Natural killer cell (primary cell): ENCODE measurements at regions not wholly inside any gene's neighbourhood (a gene's known extent, or its start where the extent isn't known, plus 50 kb on each side); places are given as distances from the start of the nearest gene placed in this dataset.

Experiments used
- ATAC-seq, 3 donors: fragments of 150-1000 bp in 2 of 3; fragments of 200-7000 bp in 1 of 3; cut with Tn5 transposase; 1 replicate in 1 of 3; 2 replicates in 2 of 3; pipeline ENCODE4 v1.10.0; 2021; ENCODE audit warnings: mild to moderate bottlenecking in 2 of 3, moderate library complexity in 2 of 3
- DNase-seq, 2 donors: peaks; one replicate each; pipeline versions ENCODE4 v3.0.0 to v3.0.0-alpha.2; 2013 to 2021; ENCODE audit warnings: mixed read lengths in 1 of 2
- H3K27ac ChIP-seq: one replicate; pipeline ENCODE4 v1.5.1; 2013; ENCODE audit warnings: mild to moderate bottlenecking, low read length
- H3K27me3 ChIP-seq: one replicate; pipeline ENCODE4 v1.6.1; 2013; ENCODE audit warnings: low read length; ENCODE audit not compliant: control insufficient read depth, insufficient read depth
- H3K36me3 ChIP-seq: one replicate; pipeline ENCODE4 v1.6.1; 2013; ENCODE audit warnings: low read length; ENCODE audit not compliant: control insufficient read depth, insufficient read depth
- H3K4me1 ChIP-seq: one replicate; pipeline ENCODE4 v1.6.1; 2013; ENCODE audit warnings: low read length; ENCODE audit not compliant: control insufficient read depth, insufficient read depth
- H3K4me3 ChIP-seq: one replicate; pipeline ENCODE4 v1.5.1; 2013; ENCODE audit warnings: low read length
- H3K9me3 ChIP-seq: one replicate; pipeline ENCODE4 v1.6.1; 2013; ENCODE audit warnings: low read length; ENCODE audit not compliant: control insufficient read depth, insufficient read depth
- H3K27ac Mint-ChIP-seq, 2 donors: one replicate each; pipeline ENCODE4 v1.8.0; 2022; ENCODE audit warnings: mild to moderate bottlenecking in 2 of 2, mixed read lengths in 2 of 2, moderate library complexity in 1 of 2
- H3K27me3 Mint-ChIP-seq, 2 donors: one replicate each; pipeline ENCODE4 v1.8.0; 2022; ENCODE audit warnings: low read depth in 2 of 2, mixed read lengths in 2 of 2
- H3K36me3 Mint-ChIP-seq: one replicate; pipeline ENCODE4 v1.8.0; 2022; ENCODE audit warnings: mixed read lengths
- H3K4me1 Mint-ChIP-seq, 2 donors: one replicate each; pipeline ENCODE4 v1.8.0; 2022; ENCODE audit warnings: mixed read lengths in 2 of 2
- H3K4me3 Mint-ChIP-seq: one replicate; pipeline ENCODE4 v1.8.0; 2022; ENCODE audit warnings: mild to moderate bottlenecking, moderate library complexity, mixed read lengths
- H3K9me3 Mint-ChIP-seq, 2 donors: one replicate each; pipeline ENCODE4 v1.8.0; 2022; ENCODE audit warnings: mixed read lengths in 2 of 2
- WGBS: methylation state at CpG from one replicate; pipeline ENCODE4 v1.1.7; 2013; ENCODE audit warnings: missing lambda C conversion rate; ENCODE audit not compliant: insufficient coverage; 5-methylcytosine and 5-hydroxymethylcytosine counted together
- intact Hi-C: fragments of 100-400 bp; cut with micrococcal nuclease; formaldehyde crosslinking; loops from one replicate; pipeline ENCODE4 v1.14.2; 2022
- TF ChIP-seq, protein P1 (sequence below): fragments of 200-600 bp; IDR thresholded peaks from one replicate; pipeline ENCODE4 v1.8.0; 2022; ENCODE audit warnings: antibody characterized with exemption

GRCh38 chr3:167167491-167167890 is 212.6 kb downstream of the ZBBX start:
- TF ChIP-seq, protein P1, sequence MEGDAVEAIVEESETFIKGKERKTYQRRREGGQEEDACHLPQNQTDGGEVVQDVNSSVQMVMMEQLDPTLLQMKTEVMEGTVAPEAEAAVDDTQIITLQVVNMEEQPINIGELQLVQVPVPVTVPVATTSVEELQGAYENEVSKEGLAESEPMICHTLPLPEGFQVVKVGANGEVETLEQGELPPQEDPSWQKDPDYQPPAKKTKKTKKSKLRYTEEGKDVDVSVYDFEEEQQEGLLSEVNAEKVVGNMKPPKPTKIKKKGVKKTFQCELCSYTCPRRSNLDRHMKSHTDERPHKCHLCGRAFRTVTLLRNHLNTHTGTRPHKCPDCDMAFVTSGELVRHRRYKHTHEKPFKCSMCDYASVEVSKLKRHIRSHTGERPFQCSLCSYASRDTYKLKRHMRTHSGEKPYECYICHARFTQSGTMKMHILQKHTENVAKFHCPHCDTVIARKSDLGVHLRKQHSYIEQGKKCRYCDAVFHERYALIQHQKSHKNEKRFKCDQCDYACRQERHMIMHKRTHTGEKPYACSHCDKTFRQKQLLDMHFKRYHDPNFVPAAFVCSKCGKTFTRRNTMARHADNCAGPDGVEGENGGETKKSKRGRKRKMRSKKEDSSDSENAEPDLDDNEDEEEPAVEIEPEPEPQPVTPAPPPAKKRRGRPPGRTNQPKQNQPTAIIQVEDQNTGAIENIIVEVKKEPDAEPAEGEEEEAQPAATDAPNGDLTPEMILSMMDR: no peak
- no peaks in the 10 kb centered on the region for H3K36me3 ChIP-seq
- H3K27ac ChIP-seq: no peak overlapping the region
- H3K9me3 ChIP-seq: no peaks in the 10 kb centered on the region
- no peaks in the 10 kb centered on the region for H3K27me3 ChIP-seq
- H3K4me3 Mint-ChIP-seq: no peak overlapping the region
- no peaks in the 10 kb centered on the region for H3K4me1 ChIP-seq
- H3K4me3 ChIP-seq: no peak overlapping the region
- peaks cover 4 to 8% of the 10 kb centered on the region in 2 donors for H3K9me3 Mint-ChIP-seq
- DNase-seq (no peak), ATAC-seq (no peak)
- no peaks in the 10 kb centered on the region for H3K4me1 Mint-ChIP-seq
- intact Hi-C loops: no loop called here
- H3K27me3 Mint-ChIP-seq: no peaks in the 10 kb centered on the region
- 90% methylated on average over 3 of the region's 3 CpGs for WGBS
- no peak overlapping the region for H3K27ac Mint-ChIP-seq
- no peaks in the 10 kb centered on the region for H3K36me3 Mint-ChIP-seq

GRCh38 chr3:167166594-167167253 is 213.4 kb downstream of the ZBBX start:
- no peaks in the 10 kb centered on the region for H3K4me1 Mint-ChIP-seq
- no peak overlapping the region for H3K27ac ChIP-seq
- no peak overlapping the region for H3K27ac Mint-ChIP-seq
- no peak overlapping the region for H3K4me3 ChIP-seq
- no peaks in the 10 kb centered on the region for H3K9me3 ChIP-seq
- 63% methylated on average over 2 of the region's 4 CpGs for WGBS
- H3K27me3 Mint-ChIP-seq: no peaks in the 10 kb centered on the region
- H3K9me3 Mint-ChIP-seq: peaks cover 4 to 8% of the 10 kb centered on the region in 2 donors
- H3K27me3 ChIP-seq: no peaks in the 10 kb centered on the region
- no peaks in the 10 kb centered on the region for H3K36me3 ChIP-seq
- H3K4me1 ChIP-seq: no peaks in the 10 kb centered on the region
- intact Hi-C loops: no loop called here
- TF ChIP-seq, protein P1: no peak
- no peak for DNase-seq
- no peak overlapping the region for H3K4me3 Mint-ChIP-seq
- ATAC-seq: no peak
- H3K36me3 Mint-ChIP-seq: no peaks in the 10 kb centered on the region

- H3K9me3 Mint-ChIP-seq: peaks cover 4 to 8% of the 10 kb centered on the region in 2 donors
- H3K27me3 ChIP-seq: no peaks in the 10 kb centered on the region
- H3K27me3 Mint-ChIP-seq: no peaks in the 10 kb centered on the region
- H3K9me3 ChIP-seq: no peaks in the 10 kb centered on the region
- H3K27ac ChIP-seq: no peak overlapping the region
- H3K27ac Mint-ChIP-seq: no peak overlapping the region
- DNase-seq (no peak), ATAC-seq (no peak)
- no peak overlapping the region for H3K4me3 ChIP-seq
- no peaks in the 10 kb centered on the region for H3K4me1 ChIP-seq
- H3K4me1 Mint-ChIP-seq: no peaks in the 10 kb centered on the region
- intact Hi-C loops: no loop called here
- TF ChIP-seq, protein P1: no peak
- H3K4me3 Mint-ChIP-seq: no peak overlapping the region
- H3K36me3 Mint-ChIP-seq: no peaks in the 10 kb centered on the region
- no peaks in the 10 kb centered on the region for H3K36me3 ChIP-seq
Observed at GRCh38 chr3:167166012-167166411, 214.1 kb downstream of the ZBBX start.

DNA sequence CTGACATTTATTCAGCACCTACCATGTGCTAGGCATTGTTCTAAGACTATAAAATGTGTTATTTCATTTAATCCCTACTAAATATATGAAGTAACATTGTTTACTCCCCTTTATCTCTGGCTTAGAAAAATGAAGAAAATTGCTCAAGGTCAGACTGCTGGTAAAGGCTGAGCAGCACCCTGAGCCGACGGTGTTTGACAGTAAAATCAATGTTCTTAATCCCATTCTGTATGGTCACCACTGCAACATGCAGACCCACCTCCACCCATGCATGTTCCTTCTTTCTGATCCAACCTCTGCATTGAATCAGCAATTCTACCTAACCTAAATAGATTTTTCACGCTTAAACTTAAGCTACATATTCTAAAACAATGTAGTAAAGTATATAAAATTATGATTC is 216.5 kb downstream of the ZBBX start:
- Mint-ChIP-seq H3K4me3 (no peak overlapping the region), H3K36me3 (no peaks in the 10 kb centered on the region), H3K27ac (no peak overlapping the region), H3K9me3 (peaks cover 6 to 12% of the 10 kb centered on the region in 2 donors), H3K4me1 (no peaks in the 10 kb centered on the region), H3K27me3 (no peaks in the 10 kb centered on the region)
- no peak for DNase-seq
- intact Hi-C loops: no loop called here
- Histone ChIP-seq H3K27me3 (no peaks in the 10 kb centered on the region), H3K27ac (no peak overlapping the region), H3K9me3 (no peaks in the 10 kb centered on the region), H3K36me3 (no peaks in the 10 kb centered on the region), H3K4me3 (no peak overlapping the region), H3K4me1 (no peaks in the 10 kb centered on the region)
- 93% methylated on average over 2 of the region's 3 CpGs for WGBS
- no peak for ATAC-seq
- TF ChIP-seq, protein P1: no peak
